ENCODE measurements at regions not wholly inside any gene's neighbourhood (a gene's known extent, or its start where the extent isn't known, plus 50 kb on each side); places are given as distances from the start of the nearest gene placed in this dataset.

GRCh38 chr20:6863798-6864201, 96.3 kb downstream of the BMP2 start:
- TF ChIP-seq POLR2A (IDR thresholded peaks at IDR 0.05) (no peak), EP300 (IDR thresholded peaks at IDR 0.05) (no peak)
- TF ChIP-seq, protein P1, sequence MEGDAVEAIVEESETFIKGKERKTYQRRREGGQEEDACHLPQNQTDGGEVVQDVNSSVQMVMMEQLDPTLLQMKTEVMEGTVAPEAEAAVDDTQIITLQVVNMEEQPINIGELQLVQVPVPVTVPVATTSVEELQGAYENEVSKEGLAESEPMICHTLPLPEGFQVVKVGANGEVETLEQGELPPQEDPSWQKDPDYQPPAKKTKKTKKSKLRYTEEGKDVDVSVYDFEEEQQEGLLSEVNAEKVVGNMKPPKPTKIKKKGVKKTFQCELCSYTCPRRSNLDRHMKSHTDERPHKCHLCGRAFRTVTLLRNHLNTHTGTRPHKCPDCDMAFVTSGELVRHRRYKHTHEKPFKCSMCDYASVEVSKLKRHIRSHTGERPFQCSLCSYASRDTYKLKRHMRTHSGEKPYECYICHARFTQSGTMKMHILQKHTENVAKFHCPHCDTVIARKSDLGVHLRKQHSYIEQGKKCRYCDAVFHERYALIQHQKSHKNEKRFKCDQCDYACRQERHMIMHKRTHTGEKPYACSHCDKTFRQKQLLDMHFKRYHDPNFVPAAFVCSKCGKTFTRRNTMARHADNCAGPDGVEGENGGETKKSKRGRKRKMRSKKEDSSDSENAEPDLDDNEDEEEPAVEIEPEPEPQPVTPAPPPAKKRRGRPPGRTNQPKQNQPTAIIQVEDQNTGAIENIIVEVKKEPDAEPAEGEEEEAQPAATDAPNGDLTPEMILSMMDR (IDR thresholded peaks at IDR 0.05) = no peak
- Histone ChIP-seq H3K27ac (no peak overlapping the region), H3K27me3 (no peaks in the 10 kb centered on the region), H3K4me1 (no peaks in the 10 kb centered on the region), H3K4me3 (no peak overlapping the region), H3K36me3 (no peaks in the 10 kb centered on the region), H3K9me3 (no peaks in the 10 kb centered on the region)
- 47 to 55% methylated on average over 7 of the region's 7 CpGs for WGBS, 2 donors
- no peak for DNase-seq (ENCODE audit: low spot score in 2 of 2)

DNA sequence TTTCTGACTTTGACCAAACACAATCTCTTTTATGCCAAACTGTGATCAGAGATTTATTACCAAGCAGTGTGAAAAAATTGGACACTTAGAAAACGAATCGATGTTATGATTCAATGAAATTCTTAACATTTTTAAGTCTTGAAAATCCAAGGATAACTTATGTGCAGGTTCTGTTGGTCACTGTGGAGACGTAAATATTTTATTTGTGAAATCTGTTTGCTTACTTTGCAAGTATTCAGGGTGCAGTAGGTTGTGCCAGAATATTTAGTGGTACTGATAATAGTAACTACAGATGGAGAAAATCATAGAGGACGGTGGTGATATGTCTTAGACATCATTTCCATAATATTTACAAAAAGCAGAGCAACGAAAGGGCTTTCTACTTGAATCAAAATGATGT, 97.3 kb downstream of the BMP2 start:
- Histone ChIP-seq H3K4me3 (no peak overlapping the region), H3K36me3 (no peaks in the 10 kb centered on the region), H3K4me1 (no peaks in the 10 kb centered on the region), H3K27me3 (no peaks in the 10 kb centered on the region), H3K9me3 (no peaks in the 10 kb centered on the region), H3K27ac (no peak overlapping the region)
- DNase-seq (ENCODE audit: low spot score in 2 of 2) = no peak
- WGBS, 2 donors = 51 to 55% methylated on average over 5 of the region's 5 CpGs
- TF ChIP-seq POLR2A (IDR thresholded peaks at IDR 0.05) (no peak), EP300 (IDR thresholded peaks at IDR 0.05) (no peak)
- TF ChIP-seq, protein P1 (IDR thresholded peaks at IDR 0.05) = no peak

GRCh38 chr20:6866741-6867140, 99.3 kb downstream of the BMP2 start:
- no peak for DNase-seq (ENCODE audit: low spot score in 2 of 2)
- TF ChIP-seq EP300 (IDR thresholded peaks at IDR 0.05) = no peak
- TF ChIP-seq, protein P1 (IDR thresholded peaks at IDR 0.05) = no peak
- TF ChIP-seq POLR2A (IDR thresholded peaks at IDR 0.05) = no peak
- no peak overlapping the region for H3K4me3 ChIP-seq
- H3K9me3 ChIP-seq = no peaks in the 10 kb centered on the region
- no peak overlapping the region for H3K27ac ChIP-seq
- WGBS, 2 donors = 32 to 33% methylated on average over 3 of the region's 3 CpGs
- no peaks in the 10 kb centered on the region for H3K27me3 ChIP-seq
- H3K36me3 ChIP-seq = no peaks in the 10 kb centered on the region
- H3K4me1 ChIP-seq = no peaks in the 10 kb centered on the region

GRCh38 chr20:6868861-6869260, 101.4 kb downstream of the BMP2 start:
- Histone ChIP-seq H3K27ac (no peak overlapping the region), H3K36me3 (no peaks in the 10 kb centered on the region), H3K4me1 (no peaks in the 10 kb centered on the region), H3K27me3 (no peaks in the 10 kb centered on the region), H3K4me3 (no peak overlapping the region), H3K9me3 (no peaks in the 10 kb centered on the region)
- 42 to 78% methylated on average over 6 to 7 of the region's 7 CpGs for WGBS, 2 donors
- TF ChIP-seq POLR2A (IDR thresholded peaks at IDR 0.05) (no peak), EP300 (IDR thresholded peaks at IDR 0.05) (no peak)
- TF ChIP-seq, protein P1 (IDR thresholded peaks at IDR 0.05) = no peak
- no peak for DNase-seq (ENCODE audit: low spot score in 2 of 2)

DNA sequence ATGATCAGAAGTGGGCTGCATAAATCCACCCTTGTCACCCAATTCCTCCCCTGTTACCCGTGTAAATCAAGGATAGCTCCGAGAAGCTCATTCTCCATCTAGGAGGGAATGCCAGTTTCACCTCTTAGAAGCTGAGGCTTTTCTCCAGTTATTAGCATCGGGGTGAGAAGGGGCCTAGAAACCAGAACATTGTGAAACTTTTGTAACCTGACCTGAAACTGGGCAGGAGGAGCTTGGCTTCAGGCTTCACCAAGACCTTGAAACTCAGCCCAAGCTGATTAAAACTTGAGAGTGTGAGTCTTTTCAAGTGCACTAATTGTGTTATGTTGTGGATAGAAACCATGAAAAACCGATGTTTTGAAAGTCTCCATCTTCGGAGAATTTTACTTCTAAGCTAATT, 103.1 kb downstream of the BMP2 start:
- no peak overlapping the region for H3K4me3 ChIP-seq
- no peaks in the 10 kb centered on the region for H3K4me1 ChIP-seq
- TF ChIP-seq, protein P1 (IDR thresholded peaks at IDR 0.05) = no peak
- no peak for TF ChIP-seq EP300 (IDR thresholded peaks at IDR 0.05)
- TF ChIP-seq POLR2A (IDR thresholded peaks at IDR 0.05) = no peak
- no peak overlapping the region for H3K27ac ChIP-seq
- no peaks in the 10 kb centered on the region for H3K27me3 ChIP-seq
- 57 to 60% methylated on average over 5 of the region's 5 CpGs for WGBS, 2 donors
- no peaks in the 10 kb centered on the region for H3K36me3 ChIP-seq
- no peaks in the 10 kb centered on the region for H3K9me3 ChIP-seq
- DNase-seq (ENCODE audit: low spot score in 2 of 2) = no peak

Measured in tibial nerve (tissue), 4 donors.